ENCODE measurements at regions not wholly inside any gene's neighbourhood (a gene's known extent, or its start where the extent isn't known, plus 50 kb on each side); places are given as distances from the start of the nearest gene placed in this dataset.
A peak's percentile ranks its signal among the peaks of the same experiment; 100 is the strongest.

DNA sequence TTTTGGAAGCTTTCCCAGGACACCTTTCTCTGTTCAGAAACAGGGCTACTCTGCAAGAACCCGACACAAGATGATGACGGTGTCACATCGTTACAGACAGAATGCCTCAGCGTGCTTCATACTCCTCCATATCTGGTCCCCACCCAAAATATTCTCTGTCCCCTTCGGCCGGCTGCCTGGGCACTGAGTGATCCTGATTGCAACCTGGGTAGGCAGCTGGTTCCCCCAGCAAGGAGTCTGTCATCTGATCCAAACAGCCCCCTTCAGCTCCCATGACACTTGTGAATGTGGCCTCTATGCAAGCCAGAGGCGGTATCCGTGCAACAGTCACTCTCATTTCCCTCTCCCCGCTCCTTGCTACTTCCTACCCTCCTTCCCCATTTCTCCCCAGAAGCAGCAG is 431.7 kb upstream of the B3GAT1 start:
- peak; percentile 41 for DNase-seq (ENCODE audit: low spot score)

DNA sequence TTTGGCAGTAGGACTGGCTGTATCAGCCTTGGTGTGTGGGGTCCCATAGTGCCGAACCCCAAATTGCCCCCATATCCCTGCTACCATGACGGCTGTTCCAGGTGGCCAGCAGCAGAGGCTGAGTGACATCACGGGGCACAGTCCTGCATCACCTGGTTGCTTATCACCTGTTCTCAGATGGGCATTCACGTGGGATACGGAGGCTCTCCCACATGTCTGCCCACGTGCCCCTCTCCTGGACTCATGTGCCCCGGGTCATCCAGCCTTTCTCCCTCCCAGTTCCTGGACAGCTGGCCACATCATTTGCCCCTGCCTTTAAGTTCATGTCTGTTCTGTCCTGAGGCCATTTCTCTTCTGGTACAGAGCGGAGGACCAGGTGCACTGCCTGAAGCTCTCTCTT is 431.0 kb upstream of the B3GAT1 start:
- DNase-seq (ENCODE audit: low spot score), result no peak

DNA sequence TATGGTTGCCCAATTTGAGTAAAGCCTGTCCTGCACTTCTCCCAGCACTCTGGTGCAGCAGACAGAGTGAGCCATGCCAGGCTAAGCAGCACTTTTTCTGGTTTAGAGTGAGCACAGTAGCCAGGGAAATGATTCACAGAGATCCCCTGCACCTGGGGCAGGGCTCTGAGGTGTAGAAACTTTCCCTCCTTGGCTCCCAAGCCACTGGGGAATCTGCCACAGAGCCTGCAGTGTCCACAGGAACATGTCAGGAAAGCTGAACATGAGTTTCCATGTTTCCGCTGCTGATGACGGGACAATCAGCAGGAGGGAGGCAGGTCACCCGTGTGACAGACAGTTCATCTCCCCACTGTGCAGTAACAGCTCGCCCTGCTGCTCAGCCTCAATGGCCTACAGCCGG is 429.9 kb upstream of the B3GAT1 start:
- no peak for DNase-seq (ENCODE audit: low spot score)

DNA sequence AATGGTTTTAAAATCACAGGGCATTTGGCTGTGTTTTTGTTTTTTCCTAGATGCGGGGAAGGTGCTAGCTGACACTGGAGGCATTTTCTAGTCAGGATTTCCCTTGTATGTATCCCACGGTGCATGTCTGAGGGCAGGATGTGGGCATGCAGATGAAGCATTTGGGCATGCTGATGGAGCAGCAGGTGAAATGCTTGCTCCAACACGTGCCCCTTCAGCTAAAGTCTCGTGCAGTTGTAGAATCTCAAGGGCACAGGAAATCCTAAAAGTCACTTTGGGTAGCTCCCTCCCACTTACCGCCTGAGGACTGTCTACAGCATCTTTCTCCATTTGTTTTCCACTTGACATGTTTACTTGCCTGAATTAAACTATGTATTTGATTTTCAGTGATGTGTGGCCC is 429.4 kb upstream of the B3GAT1 start:
- no peak for DNase-seq (ENCODE audit: low spot score)

DNA sequence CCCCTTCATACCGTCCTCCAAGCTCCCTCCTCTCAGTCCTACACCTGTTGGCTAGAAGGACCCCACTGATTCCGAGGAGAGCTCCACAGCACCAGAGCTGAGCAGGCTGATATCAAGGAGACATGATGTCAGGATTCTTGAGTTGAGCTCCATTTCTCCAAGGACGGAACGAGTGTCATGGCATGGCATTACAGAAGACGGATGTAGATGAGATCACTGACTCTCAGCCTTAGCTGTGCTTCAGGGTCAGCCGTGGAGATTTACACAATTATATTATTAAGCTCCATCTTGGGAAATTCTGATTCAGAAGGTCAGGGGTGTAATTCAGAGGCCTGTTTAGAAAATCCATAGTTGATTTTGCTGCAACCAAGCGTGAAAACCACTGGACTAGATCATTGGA is 428.9 kb upstream of the B3GAT1 start:
- DNase-seq (ENCODE audit: low spot score), result peak; percentile 40

GRCh38 chr11:134840165-134840564 is 428.1 kb upstream of the B3GAT1 start:
- DNase-seq (ENCODE audit: low spot score), result peak; percentile 33

DNA sequence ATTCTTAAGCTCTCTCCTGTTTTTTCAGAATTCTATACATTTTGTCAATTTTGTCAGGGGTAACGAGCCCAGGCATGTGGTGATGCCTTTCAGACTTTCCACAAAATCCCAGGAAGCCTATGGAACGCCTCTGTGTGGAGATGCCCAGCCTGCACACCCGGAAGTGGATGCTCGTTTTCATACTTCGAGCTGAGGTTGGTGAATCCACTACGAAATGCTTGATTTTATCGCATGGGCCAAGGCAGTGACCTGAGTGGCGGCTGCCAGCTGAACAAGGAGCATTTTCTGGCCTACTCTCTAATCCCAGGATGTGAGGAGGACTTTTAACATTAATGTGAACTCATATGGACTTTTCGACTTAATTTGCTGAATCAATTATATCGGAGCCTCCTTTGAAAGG is 426.7 kb upstream of the B3GAT1 start:
- DNase-seq (ENCODE audit: low spot score), result no peak

GRCh38 chr11:134837887-134838232 is 425.8 kb upstream of the B3GAT1 start:
- DNase-seq (ENCODE audit: low spot score), result peak; percentile 33

DNA sequence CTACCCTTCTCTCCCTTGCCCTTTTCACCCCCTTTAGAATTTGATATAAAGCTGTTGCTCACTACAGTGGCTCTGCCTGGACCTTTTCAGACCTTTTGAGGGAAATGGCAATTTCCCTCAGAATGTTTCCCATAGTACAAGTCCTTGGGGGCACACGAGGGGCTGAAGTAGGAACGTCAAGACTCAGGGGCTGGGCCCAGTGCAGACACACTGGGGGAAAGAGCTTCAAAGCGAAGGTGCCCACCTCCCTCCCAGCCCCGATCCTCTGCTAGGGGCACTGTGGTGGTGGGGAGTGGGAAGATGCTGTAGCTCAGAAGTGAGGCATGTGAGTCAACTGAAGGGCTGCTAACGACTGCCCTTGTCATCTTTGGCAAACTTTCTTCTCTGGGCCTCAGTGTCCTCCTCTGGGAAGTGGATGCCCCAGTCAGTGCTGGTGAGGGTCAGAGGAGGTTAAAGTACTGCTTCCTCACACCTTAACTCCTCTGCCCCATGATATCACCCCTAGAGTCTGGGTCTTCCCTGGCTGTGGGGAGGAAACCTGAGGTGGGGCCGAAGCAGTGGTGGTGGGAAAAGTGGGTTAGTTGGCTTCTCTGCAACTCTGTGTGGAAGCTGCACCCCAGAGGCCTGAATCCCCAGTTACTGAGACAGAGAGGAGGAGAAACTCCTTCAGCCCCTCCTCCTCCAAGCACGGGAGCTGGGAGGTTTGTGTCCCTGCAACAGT is 425.3 kb upstream of the B3GAT1 start:
- DNase-seq (ENCODE audit: low spot score), result peak; percentile 38

DNA sequence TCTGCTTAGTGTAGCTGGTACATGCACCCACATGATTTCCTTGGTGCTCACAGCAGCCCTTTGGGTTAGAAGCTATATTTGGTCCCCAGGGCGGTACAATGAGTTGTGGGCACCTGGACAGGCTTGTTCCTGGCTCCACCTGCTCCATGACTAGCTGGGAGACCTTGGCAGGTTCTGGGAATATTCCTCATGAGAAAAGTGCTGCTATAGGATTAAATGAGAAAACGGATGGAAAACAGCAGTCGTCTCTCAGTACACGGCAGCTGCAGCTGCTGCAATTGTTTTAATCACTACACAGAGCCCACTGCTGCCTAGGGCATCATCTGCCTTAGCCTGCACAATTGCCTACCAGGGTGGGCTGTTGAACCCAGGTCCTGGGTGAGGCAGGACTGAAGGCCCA is 424.5 kb upstream of the B3GAT1 start:
- DNase-seq (ENCODE audit: low spot score), result peak; percentile 14

- DNase-seq (ENCODE audit: low spot score), result no peak
Observed at GRCh38 chr11:134835561-134835960, 423.5 kb upstream of the B3GAT1 start.

DNA sequence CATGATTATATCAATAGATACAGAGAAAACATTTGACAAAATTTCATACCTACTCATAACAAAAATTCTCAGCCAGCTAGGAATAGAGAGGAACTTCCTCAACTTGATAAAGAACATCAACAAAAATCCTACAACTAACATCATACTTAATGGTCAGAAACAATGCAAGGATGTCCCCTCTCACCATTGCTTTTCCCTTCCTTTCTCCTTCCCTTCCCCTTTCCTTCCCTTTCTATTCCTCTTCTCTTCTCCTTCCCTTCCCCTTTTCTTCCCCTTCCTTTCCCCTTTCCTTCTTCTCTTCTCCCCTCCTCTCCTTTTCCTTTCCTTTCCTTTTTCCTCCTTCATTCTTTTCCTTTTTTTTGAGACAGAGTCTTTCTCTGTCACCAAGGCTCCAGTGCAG is 418.3 kb upstream of the B3GAT1 start:
- DNase-seq (ENCODE audit: low spot score), result no peak

- no peak for DNase-seq (ENCODE audit: low spot score)
Observed at GRCh38 chr11:134823970-134824369, 411.9 kb upstream of the B3GAT1 start.

- no peak for DNase-seq (ENCODE audit: low spot score)
Observed at GRCh38 chr11:134822897-134823296, 410.9 kb upstream of the B3GAT1 start.

DNA sequence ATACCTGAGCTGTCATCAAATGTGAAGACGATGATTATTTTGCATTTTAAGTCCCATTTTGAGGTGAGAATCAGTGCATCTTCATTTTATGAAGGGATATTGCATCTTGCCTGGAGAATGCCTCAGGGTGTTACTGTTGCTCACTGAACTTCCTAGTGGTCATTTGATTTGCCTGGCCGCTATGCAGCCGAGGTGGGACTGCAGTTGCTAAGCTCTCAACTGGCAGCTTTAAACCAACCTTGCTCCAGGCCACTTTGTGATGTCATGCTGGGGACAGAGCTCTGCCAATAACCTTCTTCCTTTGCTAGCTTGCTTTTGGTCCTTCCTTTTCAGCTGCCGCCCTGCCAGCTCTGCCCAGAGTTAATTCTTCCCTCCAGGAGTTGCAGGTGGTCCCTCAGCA is 409.4 kb upstream of the B3GAT1 start:
- DNase-seq (ENCODE audit: low spot score), result no peak

DNA sequence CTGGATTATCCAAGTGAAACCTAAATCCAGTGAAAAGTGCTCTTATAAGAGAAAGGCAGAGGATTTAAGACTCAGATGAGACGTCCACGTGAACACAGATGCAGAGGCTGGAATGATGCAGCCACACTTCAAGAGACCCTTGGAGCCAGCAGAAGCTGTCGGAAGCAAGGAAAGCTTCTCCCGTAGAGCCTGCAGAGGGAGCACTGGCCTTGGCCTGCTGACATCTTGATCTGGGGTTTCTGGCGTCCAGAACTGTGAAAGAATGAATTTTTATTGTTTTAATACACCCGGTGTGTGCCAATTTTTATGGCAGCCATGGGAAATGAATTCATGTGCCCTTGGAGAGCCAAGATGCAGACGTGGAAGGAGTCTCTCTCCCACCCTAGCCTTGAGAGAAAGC is 407.0 kb upstream of the B3GAT1 start:
- no peak for DNase-seq (ENCODE audit: low spot score)

GRCh38 chr11:134818516-134818915 is 406.5 kb upstream of the B3GAT1 start:
- no peak for DNase-seq (ENCODE audit: low spot score)

DNA sequence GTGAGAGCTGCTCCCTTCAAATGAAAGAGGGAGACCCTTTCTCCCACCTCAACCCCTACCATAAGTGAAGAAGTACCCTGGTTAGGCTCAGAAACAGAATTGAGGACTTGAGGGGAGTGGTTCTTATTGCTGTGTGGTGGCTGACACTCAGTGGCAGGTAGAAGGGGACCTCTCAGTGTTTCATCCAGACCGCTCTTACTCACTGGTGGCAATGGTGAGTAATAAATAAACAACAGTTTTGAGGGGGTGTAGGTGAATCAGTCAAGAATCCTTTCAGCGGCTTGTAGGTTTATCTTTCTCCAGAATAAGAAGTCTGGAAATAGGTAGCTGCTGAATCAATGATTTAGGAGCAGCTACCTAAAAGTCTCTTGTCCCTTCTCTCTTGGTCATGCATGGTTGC is 403.4 kb upstream of the B3GAT1 start:
- DNase-seq (ENCODE audit: low spot score), result no peak

- DNase-seq (ENCODE audit: low spot score), result no peak
Observed at GRCh38 chr11:134807997-134808396, 396.0 kb upstream of the B3GAT1 start.

DNA sequence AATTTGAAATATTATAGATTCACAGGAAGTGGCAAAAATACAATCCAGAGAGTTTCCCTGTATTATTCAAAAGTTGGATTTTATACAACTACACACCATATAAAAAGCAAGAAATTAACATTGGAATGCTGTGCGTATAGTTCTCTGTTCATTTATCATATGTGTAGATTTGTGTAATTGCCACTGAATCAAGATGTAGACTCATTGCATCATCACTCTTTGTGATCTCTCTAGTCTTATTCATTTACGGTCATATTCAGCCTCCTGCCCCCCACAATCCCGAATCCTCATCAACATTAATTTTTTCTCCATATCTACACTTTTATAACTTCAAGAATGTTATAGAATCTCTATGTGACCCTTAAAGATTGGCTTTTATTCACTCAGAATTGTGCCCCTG is 390.6 kb upstream of the B3GAT1 start:
- DNase-seq (ENCODE audit: low spot score), result no peak

GRCh38 chr11:134802116-134802515 is 390.1 kb upstream of the B3GAT1 start:
- no peak for DNase-seq (ENCODE audit: low spot score)

DNA sequence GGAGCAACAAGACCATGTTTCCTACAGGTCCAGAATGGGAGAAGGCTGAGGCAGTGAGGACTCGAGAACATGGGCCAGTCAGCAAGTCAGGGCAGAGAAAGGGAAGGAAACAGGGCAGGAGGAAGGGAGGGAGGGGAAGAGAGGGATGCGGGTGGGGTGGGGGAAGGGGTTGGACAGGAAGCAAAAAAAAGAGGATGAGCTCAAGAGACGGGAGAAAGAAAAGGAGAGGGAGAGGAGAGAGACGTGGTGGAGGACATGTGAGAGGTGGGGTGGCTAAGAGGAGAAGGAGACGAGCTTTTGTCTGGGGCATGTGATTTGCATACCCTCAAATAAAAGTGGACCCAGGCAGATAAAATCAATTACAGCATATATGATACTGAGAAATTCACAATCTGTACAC is 389.5 kb upstream of the B3GAT1 start:
- DNase-seq (ENCODE audit: low spot score), result no peak

- DNase-seq (ENCODE audit: low spot score), result no peak
Observed at GRCh38 chr11:134800826-134801225, 388.8 kb upstream of the B3GAT1 start.

GRCh38 chr11:134800130-134800529 is 388.1 kb upstream of the B3GAT1 start:
- DNase-seq (ENCODE audit: low spot score), result no peak

DNA sequence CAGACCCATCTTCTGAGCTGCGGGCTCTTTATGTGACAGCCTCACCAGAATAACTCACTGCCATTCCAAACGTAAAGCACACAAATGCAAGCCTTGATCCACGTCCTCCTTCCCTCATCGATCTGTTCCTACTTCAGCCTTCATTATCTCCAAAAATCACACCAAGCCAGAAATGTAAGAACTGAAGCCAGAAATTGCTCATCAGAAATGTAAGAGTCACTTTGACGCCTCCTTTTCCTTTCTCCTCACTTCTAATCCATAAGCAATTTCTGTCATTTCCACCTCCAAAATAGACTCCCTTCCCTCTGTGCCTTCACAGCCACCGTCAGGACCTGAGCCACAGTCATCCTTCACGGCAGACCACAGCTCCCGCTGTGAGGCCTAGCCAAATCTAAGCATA is 387.3 kb upstream of the B3GAT1 start:
- no peak for DNase-seq (ENCODE audit: low spot score)
